Liver (tissue), 8 donors: ENCODE measurements at regions not wholly inside any gene's neighbourhood (a gene's known extent, or its start where the extent isn't known, plus 50 kb on each side); places are given as distances from the start of the nearest gene placed in this dataset.
"Not testable (repeated sequence)": the region's sequence is repeated elsewhere in the genome, so short reads cannot be mapped to it uniquely, and the experiment has no call there.

Source experiments
- DNase-seq: peaks from one replicate; pipeline ENCODE4 v3.0.0-alpha.2; 2017; ENCODE audit warnings: low spot score
- H3K27ac ChIP-seq, 2 donors: one replicate each; pipeline ENCODE4 v1.7.0; 2013; ENCODE audit warnings: inconsistent platforms in 2 of 2, low read length in 2 of 2, control low read depth in 1 of 2, low read depth in 1 of 2, mild to moderate bottlenecking in 1 of 2
- H3K27me3 ChIP-seq, 4 donors: one replicate each; pipeline versions ENCODE4 v1.6.1 to v1.7.0; 2013; ENCODE audit warnings: low read length in 3 of 4, inconsistent platforms in 1 of 4, mild to moderate bottlenecking in 1 of 4, moderate library complexity in 1 of 4; ENCODE audit not compliant: control insufficient read depth in 4 of 4, insufficient read depth in 4 of 4
- H3K36me3 ChIP-seq, 4 donors: one replicate each; pipeline versions ENCODE4 v1.6.1 to v1.7.0; 2013; ENCODE audit warnings: low read length in 3 of 4, mild to moderate bottlenecking in 3 of 4, low read depth in 1 of 4, moderate library complexity in 1 of 4; ENCODE audit not compliant: control insufficient read depth in 4 of 4, insufficient read depth in 3 of 4
- H3K4me1 ChIP-seq, 4 donors: one replicate each; pipeline versions ENCODE4 v1.6.1 to v1.7.0; 2013; ENCODE audit warnings: low read length in 3 of 4, mild to moderate bottlenecking in 3 of 4, moderate library complexity in 1 of 4; ENCODE audit not compliant: control insufficient read depth in 4 of 4, insufficient read depth in 4 of 4
- H3K4me3 ChIP-seq, 3 donors: one replicate each; pipeline versions ENCODE4 v1.6.1 to v1.7.0; 2013; ENCODE audit warnings: low read length in 3 of 3, control low read depth in 1 of 3, low read depth in 1 of 3, mild to moderate bottlenecking in 1 of 3
- H3K9ac ChIP-seq, 2 donors: one replicate each; pipeline ENCODE4 v1.7.0; 2013; ENCODE audit warnings: low read length in 2 of 2, mild to moderate bottlenecking in 2 of 2, moderate library complexity in 2 of 2, control low read depth in 1 of 2, low read depth in 1 of 2
- H3K9me3 ChIP-seq, 4 donors: one replicate each; pipeline versions ENCODE4 v1.6.1 to v1.7.0; 2013; ENCODE audit warnings: low read length in 3 of 4; ENCODE audit not compliant: control insufficient read depth in 4 of 4
- CTCF ChIP-seq: fragments of 150-350 bp; IDR thresholded peaks from 2 replicates; pipeline ENCODE4 v1.5.1; 2017; ENCODE audit warnings: improper control_type of control experiment, low read depth, low read length; ENCODE audit not compliant: missing input control
- EGR1 ChIP-seq, 2 donors: IDR thresholded peaks; 2 replicates each; pipeline ENCODE4 v1.6.1; 2016 to 2018; ENCODE audit warnings: antibody characterized with exemption in 2 of 2, low read depth in 2 of 2
- FOXA1 ChIP-seq: IDR thresholded peaks from 2 replicates; pipeline ENCODE4 v1.6.1; 2016; ENCODE audit warnings: antibody characterized with exemption
- FOXA2 ChIP-seq: IDR thresholded peaks from 2 replicates; pipeline ENCODE4 v1.6.1; 2016; ENCODE audit warnings: antibody characterized with exemption
- GABPA ChIP-seq, 2 donors: IDR thresholded peaks in 1 of 2; conservative IDR thresholded peaks in 1 of 2; 2 replicates each; pipeline ENCODE4 v1.6.1; 2016; ENCODE audit warnings: antibody characterized with exemption in 2 of 2, mild to moderate bottlenecking in 1 of 2, moderate library complexity in 1 of 2
- HNF4G ChIP-seq: IDR thresholded peaks from 2 replicates; pipeline ENCODE4 v1.6.1; 2016; ENCODE audit warnings: antibody characterized with exemption
- JUND ChIP-seq, 2 donors: IDR thresholded peaks; 2 replicates each; pipeline ENCODE4 v1.6.1; 2016; ENCODE audit warnings: antibody characterized with exemption in 2 of 2
- MAX ChIP-seq: IDR thresholded peaks from 2 replicates; pipeline ENCODE4 v1.6.1; 2016; ENCODE audit warnings: antibody characterized with exemption
- NR2F2 ChIP-seq: IDR thresholded peaks from 2 replicates; pipeline ENCODE4 v1.6.1; 2016; ENCODE audit warnings: antibody characterized with exemption
- REST ChIP-seq: IDR thresholded peaks from 2 replicates; pipeline ENCODE4 v1.6.1; 2016; ENCODE audit warnings: antibody characterized with exemption, mild to moderate bottlenecking
- RXRA ChIP-seq, 2 donors: IDR thresholded peaks; 2 replicates each; pipeline ENCODE4 v1.6.1; 2017 to 2018; ENCODE audit warnings: antibody characterized with exemption in 2 of 2, mild to moderate bottlenecking in 1 of 2
- SP1 ChIP-seq: IDR thresholded peaks from 2 replicates; pipeline ENCODE4 v1.6.1; 2018; ENCODE audit warnings: antibody characterized with exemption, mild to moderate bottlenecking
- TAF1 ChIP-seq: conservative IDR thresholded peaks from 2 replicates; pipeline ENCODE4 v1.6.1; 2016; ENCODE audit warnings: antibody characterized with exemption, mild to moderate bottlenecking
- WGBS: extraction: QIAGEN DNeasy Blood & Tissue Kit; methylation state at CpG from one replicate; pipeline ENCODE4 v1.1.7; 2013; 5-methylcytosine and 5-hydroxymethylcytosine counted together
- TF ChIP-seq, protein P1 (sequence below): IDR thresholded peaks from 2 replicates; pipeline ENCODE4 v1.6.1; 2016; ENCODE audit warnings: antibody characterized with exemption
- donor health status: healthy.
- donor health status: healthy.
- donor health status: healthy.
- donor health status: healthy.
- donor health status: healthy.

GRCh38 chr4:122082661-122083060, 69.5 kb upstream of the BLTP1 start:
- Histone ChIP-seq H3K36me3 (no peaks in the 10 kb centered on the region), H3K9ac (no peak overlapping the region), H3K4me3 (no peak overlapping the region), H3K4me1 (no peaks in the 10 kb centered on the region), H3K9me3 (no peaks in the 10 kb centered on the region), H3K27ac (no peak overlapping the region), H3K27me3 (peaks cover 0 to 2% (median 0%) of the 10 kb centered on the region in 4 donors)
- DNase-seq, result no peak
- TF ChIP-seq SP1 (no peak), NR2F2 (no peak), FOXA1 (no peak), TAF1 (no peak), FOXA2 (no peak), CTCF (no peak), HNF4G (no peak), REST (no peak), RXRA (IDR thresholded peaks at IDR 0.05) (no peak), EGR1 (IDR thresholded peaks at IDR 0.05; ENCODE audit: low read depth in 2 of 2) (no peak), GABPA (IDR thresholded peaks at IDR 0.05 in 1 of 2, conservative IDR thresholded peaks at IDR 0.05 in 1 of 2) (no peak), MAX (no peak), JUND (IDR thresholded peaks at IDR 0.05) (no peak)
- TF ChIP-seq, protein P1, sequence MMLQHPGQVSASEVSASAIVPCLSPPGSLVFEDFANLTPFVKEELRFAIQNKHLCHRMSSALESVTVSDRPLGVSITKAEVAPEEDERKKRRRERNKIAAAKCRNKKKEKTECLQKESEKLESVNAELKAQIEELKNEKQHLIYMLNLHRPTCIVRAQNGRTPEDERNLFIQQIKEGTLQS, result no peak
- WGBS, result 45% methylated on average over 1 of the region's 1 CpG

GRCh38 chr4:122077653-122078052, 74.5 kb upstream of the BLTP1 start:
- H3K27ac ChIP-seq, H3K4me1 ChIP-seq, H3K9me3 ChIP-seq, H3K27me3 ChIP-seq, H3K4me3 ChIP-seq, H3K9ac ChIP-seq, DNase-seq, H3K36me3 ChIP-seq: not testable (repeated sequence)
- 69% methylated on average over 6 of the region's 6 CpGs for WGBS

- H3K36me3 ChIP-seq, H3K27ac ChIP-seq, H3K4me1 ChIP-seq, DNase-seq, H3K27me3 ChIP-seq, H3K9me3 ChIP-seq, H3K9ac ChIP-seq, H3K4me3 ChIP-seq: not testable (repeated sequence)
- WGBS, result 23% methylated on average over 2 of the region's 2 CpGs
Observed at GRCh38 chr4:122076835-122077234, 75.3 kb upstream of the BLTP1 start.
